HL-60 (cell line): ENCODE measurements at regions not wholly inside any gene's neighbourhood (a gene's known extent, or its start where the extent isn't known, plus 50 kb on each side); places are given as distances from the start of the nearest gene placed in this dataset.

ENCODE experiments used
- DNase-seq, 2 experiments: peaks; one replicate each; pipeline ENCODE4 v3.0.0-alpha.2; 2010 to 2020; ENCODE audit warnings: low read depth in 1 of 2, low spot score in 1 of 2
- H3K27ac ChIP-seq: fragments of 250-450 bp; sonication (Bioruptor Pico); replicated peaks from 2 replicates; pipeline ENCODE4 v1.5.1; 2020; ENCODE audit warnings: mild to moderate bottlenecking, moderate library complexity
- H3K27me3 ChIP-seq: fragments of 250-450 bp; sonication (Bioruptor Pico); 2 replicates; pipeline ENCODE4 v1.5.1; 2021; ENCODE audit warnings: mild to moderate bottlenecking, moderate library complexity; ENCODE audit not compliant: insufficient read depth, poor library complexity, severe bottlenecking
- H3K4me3 ChIP-seq: replicated peaks from 2 replicates; pipeline ENCODE4 v1.5.1; 2011; ENCODE audit warnings: mild to moderate bottlenecking, control low read depth, low read length; ENCODE audit not compliant: insufficient read depth
- CTCF ChIP-seq: IDR thresholded peaks from one replicate; pipeline ENCODE4 v1.5.1; 2011; ENCODE audit warnings: low read length, control low read depth, inconsistent platforms; ENCODE audit not compliant: insufficient read depth
- GABPA ChIP-seq: IDR thresholded peaks from 2 replicates; pipeline ENCODE4 v1.6.1; 2012; ENCODE audit warnings: low read depth
- POLR2AphosphoS5 ChIP-seq: IDR thresholded peaks from 2 replicates; pipeline ENCODE4 v1.6.1; 2012; ENCODE audit warnings: low read depth
- REST ChIP-seq: IDR thresholded peaks from 2 replicates; pipeline ENCODE4 v1.6.1; 2012; ENCODE audit warnings: low read depth; ENCODE audit not compliant: insufficient replicate concordance
- SPI1 ChIP-seq: IDR thresholded peaks from 2 replicates; pipeline ENCODE4 v1.6.1; 2012; ENCODE audit warnings: low read depth, mild to moderate bottlenecking, borderline replicate concordance

GRCh38 chr9:27653957-27654356 is 80.7 kb upstream of the C9orf72 start:
- no peak for TF ChIP-seq REST
- no peak for TF ChIP-seq CTCF
- no peak for TF ChIP-seq SPI1
- no peak for TF ChIP-seq GABPA
- no peak for TF ChIP-seq POLR2AphosphoS5
- Histone ChIP-seq H3K27me3 (no peaks in the 10 kb centered on the region), H3K27ac (no peak overlapping the region), H3K4me3 (no peak overlapping the region)
- DNase-seq, result no peak

GRCh38 chr9:27654629-27655285 is 81.5 kb upstream of the C9orf72 start:
- Histone ChIP-seq H3K27me3 (no peaks in the 10 kb centered on the region), H3K4me3 (no peak overlapping the region), H3K27ac (no peak overlapping the region)
- no peak for DNase-seq
- TF ChIP-seq SPI1 (no peak), CTCF (no peak), POLR2AphosphoS5 (no peak), GABPA (no peak), REST (no peak)

GRCh38 chr9:27655441-27655840 is 82.2 kb upstream of the C9orf72 start:
- H3K27ac ChIP-seq, result no peak overlapping the region
- H3K4me3 ChIP-seq, result no peak overlapping the region
- no peak for DNase-seq
- no peaks in the 10 kb centered on the region for H3K27me3 ChIP-seq
- TF ChIP-seq SPI1, result no peak
- no peak for TF ChIP-seq REST
- no peak for TF ChIP-seq CTCF
- TF ChIP-seq GABPA, result no peak
- TF ChIP-seq POLR2AphosphoS5, result no peak
